HS-5 (cell line): ENCODE measurements at regions not wholly inside any gene's neighbourhood (a gene's known extent, or its start where the extent isn't known, plus 50 kb on each side); places are given as distances from the start of the nearest gene placed in this dataset.
A peak's percentile ranks its signal among the peaks of the same experiment; 100 is the strongest.
"Not testable (repeated sequence)": the region's sequence is repeated elsewhere in the genome, so short reads cannot be mapped to it uniquely, and the experiment has no call there.

Experiments used
- DNase-seq: peaks from one replicate; pipeline ENCODE4 v3.0.0-alpha.2; 2012; ENCODE audit warnings: low read depth

GRCh38 chrX:136975684-136976470 lies 57.9 kb downstream of the GPR101 start:
- DNase-seq, result no peak

GRCh38 chrX:136967966-136968365 lies 65.8 kb downstream of the GPR101 start:
- DNase-seq, result no peak

GRCh38 chrX:136963973-136964372 lies 69.8 kb downstream of the GPR101 start:
- no peak for DNase-seq

- DNase-seq, result no peak
Measured at GRCh38 chrX:136961594-136962135, 72.1 kb downstream of the GPR101 start.

- no peak for DNase-seq
Measured at GRCh38 chrX:136954930-136955329, 74.4 kb upstream of the RBMX start.

- peak; percentile 9 for DNase-seq
Measured at GRCh38 chrX:136953867-136954787, 73.6 kb upstream of the RBMX start.

GRCh38 chrX:136950211-136950610 lies 69.7 kb upstream of the RBMX start:
- DNase-seq, result no peak

GRCh38 chrX:136941396-136942337 lies 61.1 kb upstream of the RBMX start:
- DNase-seq, result no peak

- no peak for DNase-seq
Measured at GRCh38 chrX:136936183-136936549, 55.6 kb upstream of the RBMX start.

- DNase-seq, result not testable (repeated sequence)
Measured at GRCh38 chrX:136935533-136936182, 55.1 kb upstream of the RBMX start.

- DNase-seq, result not testable (repeated sequence)
Measured at GRCh38 chrX:136934652-136935051, 54.1 kb upstream of the RBMX start.

GRCh38 chrX:136933611-136934145 lies 53.2 kb upstream of the RBMX start:
- DNase-seq, result no peak

- DNase-seq, result no peak
Measured at GRCh38 chrX:136931661-136932060, 51.1 kb upstream of the RBMX start.
